Right renal cortex interstitium (tissue), 3 donors: ENCODE measurements at regions not wholly inside any gene's neighbourhood (a gene's known extent, or its start where the extent isn't known, plus 50 kb on each side); places are given as distances from the start of the nearest gene placed in this dataset.

ENCODE experiments used
- DNase-seq, 3 donors: peaks; one replicate each; pipeline ENCODE4 v3.0.0-alpha.2; 2013; ENCODE audit warnings: low read depth in 3 of 3, low spot score in 2 of 3

- no peak for DNase-seq
Observed at GRCh38 chr15:47945872-47946650, 174.7 kb upstream of the SLC24A5 start.

GRCh38 chr15:47949815-47950214 is 171.0 kb upstream of the SLC24A5 start:
- no peak for DNase-seq

- no peak for DNase-seq
Observed at GRCh38 chr15:47950447-47950846, 170.3 kb upstream of the SLC24A5 start.

GRCh38 chr15:47951781-47952180 is 169.0 kb upstream of the SLC24A5 start:
- DNase-seq, result no peak

- DNase-seq, result no peak
Observed at GRCh38 chr15:47954196-47954595, 166.6 kb upstream of the SLC24A5 start.

GRCh38 chr15:47955021-47955420 is 165.8 kb upstream of the SLC24A5 start:
- DNase-seq, result no peak

- DNase-seq, result no peak
Observed at GRCh38 chr15:47959617-47960413, 161.0 kb upstream of the SLC24A5 start.

GRCh38 chr15:47961401-47962090 is 159.2 kb upstream of the SLC24A5 start:
- DNase-seq, result no peak

- no peak for DNase-seq
Observed at GRCh38 chr15:47963265-47963664, 157.5 kb upstream of the SLC24A5 start.

- DNase-seq, result no peak
Observed at GRCh38 chr15:47964229-47964628, 156.6 kb upstream of the SLC24A5 start.

GRCh38 chr15:47965297-47965696 is 155.5 kb upstream of the SLC24A5 start:
- DNase-seq, result no peak

GRCh38 chr15:47968593-47968992 is 152.2 kb upstream of the SLC24A5 start:
- no peak for DNase-seq

- DNase-seq, result no peak
Observed at GRCh38 chr15:47971637-47972036, 149.2 kb upstream of the SLC24A5 start.

GRCh38 chr15:47972738-47973137 is 148.1 kb upstream of the SLC24A5 start:
- no peak for DNase-seq

GRCh38 chr15:47974724-47975123 is 146.1 kb upstream of the SLC24A5 start:
- DNase-seq, result no peak

GRCh38 chr15:47975427-47975826 is 145.4 kb upstream of the SLC24A5 start:
- DNase-seq, result no peak

GRCh38 chr15:47983533-47983932 is 137.3 kb upstream of the SLC24A5 start:
- DNase-seq, result no peak

GRCh38 chr15:47985568-47985967 is 135.2 kb upstream of the SLC24A5 start:
- DNase-seq, result no peak

GRCh38 chr15:47987461-47987860 is 133.3 kb upstream of the SLC24A5 start:
- no peak for DNase-seq

- DNase-seq, result peak; percentile 33 to 55 (median 54)
Observed at GRCh38 chr15:47987908-47988532, 132.8 kb upstream of the SLC24A5 start.

- DNase-seq, result no peak
Observed at GRCh38 chr15:47988564-47988963, 132.2 kb upstream of the SLC24A5 start.
